H1 (cell line): ENCODE measurements at regions not wholly inside any gene's neighbourhood (a gene's known extent, or its start where the extent isn't known, plus 50 kb on each side); places are given as distances from the start of the nearest gene placed in this dataset.

Experiments used
- SIN3A ChIP-seq, 2 experiments: IDR thresholded peaks in 1 of 2; conservative IDR thresholded peaks in 1 of 2; 2 replicates each; pipeline ENCODE4 v1.6.1; 2011 to 2012; ENCODE audit warnings: low read length in 2 of 2, improper control_type of control experiment in 1 of 2, low read depth in 1 of 2, mild to moderate bottlenecking in 1 of 2

- TF ChIP-seq SIN3A (conservative IDR thresholded peaks at IDR 0.05 in 1 of 2, IDR thresholded peaks at IDR 0.05 in 1 of 2; ENCODE audit: low read depth in 1 of 2, low read length in 2 of 2): no peak
- TF ChIP-seq, all 59 proteins: peak for 0
Observed at GRCh38 chr6:126480268-126480667, 140.4 kb downstream of the CENPW start (continued).
